GM20000 (cell line): ENCODE measurements at regions not wholly inside any gene's neighbourhood (a gene's known extent, or its start where the extent isn't known, plus 50 kb on each side); places are given as distances from the start of the nearest gene placed in this dataset.

Experiments used
- DNase-seq: peaks from one replicate; pipeline ENCODE4 v3.0.0; 2012; ENCODE audit warnings: low spot score
- CTCF ChIP-seq: IDR thresholded peaks from 2 replicates; pipeline ENCODE4 v1.5.1; 2012; ENCODE audit warnings: mild to moderate bottlenecking, control low read depth; ENCODE audit errors: extremely low read depth, missing control alignments

GRCh38 chr3:72375237-72376076 lies 472.8 kb downstream of the SHQ1 start:
- DNase-seq, result peak; percentile 41
- TF ChIP-seq CTCF, result no peak

- no peak for DNase-seq
- no peak for TF ChIP-seq CTCF
These were observed 475.1 kb downstream of the SHQ1 start for GRCh38 chr3:72373139-72373538.

GRCh38 chr3:72372161-72372560 lies 476.1 kb downstream of the SHQ1 start:
- no peak for DNase-seq
- no peak for TF ChIP-seq CTCF

GRCh38 chr3:72371431-72371830 lies 476.8 kb downstream of the SHQ1 start:
- no peak for DNase-seq
- TF ChIP-seq CTCF, result no peak

GRCh38 chr3:72370947-72371346 lies 477.3 kb downstream of the SHQ1 start:
- no peak for TF ChIP-seq CTCF
- DNase-seq, result no peak

- no peak for TF ChIP-seq CTCF
- no peak for DNase-seq
These were observed 478.6 kb downstream of the SHQ1 start for GRCh38 chr3:72369681-72370080.

GRCh38 chr3:72368331-72368975 lies 479.8 kb downstream of the SHQ1 start:
- no peak for TF ChIP-seq CTCF
- DNase-seq, result no peak
